Urinary bladder (tissue), 3 donors: ENCODE measurements at regions not wholly inside any gene's neighbourhood (a gene's known extent, or its start where the extent isn't known, plus 50 kb on each side); places are given as distances from the start of the nearest gene placed in this dataset.
"Not testable (repeated sequence)": the region's sequence is repeated elsewhere in the genome, so short reads cannot be mapped to it uniquely, and the experiment has no call there.

Experiments
- DNase-seq: peaks from one replicate; pipeline ENCODE4 v3.0.0-alpha.2; 2015; ENCODE audit errors: extremely low spot score
- H3K27ac ChIP-seq: one replicate; pipeline ENCODE4 v1.5.1; 2013; ENCODE audit warnings: low read depth, mild to moderate bottlenecking, moderate library complexity
- H3K36me3 ChIP-seq: one replicate; pipeline ENCODE4 v1.6.1; 2013; ENCODE audit warnings: mild to moderate bottlenecking, moderate library complexity; ENCODE audit not compliant: insufficient read depth
- H3K4me1 ChIP-seq: one replicate; pipeline ENCODE4 v1.6.1; 2013; ENCODE audit warnings: mild to moderate bottlenecking, moderate library complexity; ENCODE audit not compliant: insufficient read depth
- H3K4me3 ChIP-seq: one replicate; pipeline ENCODE4 v1.5.1; 2013; ENCODE audit warnings: low read depth, low read length
- WGBS: extraction: QIAGEN DNeasy Blood & Tissue Kit; methylation state at CpG from one replicate; pipeline ENCODE4 v1.1.7; 2013; 5-methylcytosine and 5-hydroxymethylcytosine counted together
- donor health status: healthy with polysubstance abuse.
- donor health status: healthy.

- not testable (repeated sequence) for H3K27ac ChIP-seq, H3K36me3 ChIP-seq, H3K4me3 ChIP-seq, DNase-seq, H3K4me1 ChIP-seq
- 79% methylated on average over 4 of the region's 4 CpGs for WGBS
Measured at GRCh38 chr2:91580043-91580442, 2888.6 kb downstream of the RPIA start.

GRCh38 chr2:91587098-91587497 lies 2895.6 kb downstream of the RPIA start:
- not testable (repeated sequence) for H3K36me3 ChIP-seq, H3K4me3 ChIP-seq, H3K4me1 ChIP-seq, DNase-seq, H3K27ac ChIP-seq
- WGBS: 78% methylated on average over 6 of the region's 6 CpGs

- 92% methylated on average over 17 of the region's 17 CpGs for WGBS
Measured at GRCh38 chr2:91587908-91588535, 2896.5 kb downstream of the RPIA start.

GRCh38 chr2:91588782-91589223 lies 2897.3 kb downstream of the RPIA start:
- H3K4me3 ChIP-seq, H3K4me1 ChIP-seq, H3K36me3 ChIP-seq, H3K27ac ChIP-seq, DNase-seq: not testable (repeated sequence)
- WGBS: 84% methylated on average over 36 of the region's 36 CpGs

More at GRCh38 chr2:91587908-91588535, 2896.5 kb downstream of the RPIA start:
- not testable (repeated sequence) for H3K27ac ChIP-seq, H3K4me1 ChIP-seq, H3K36me3 ChIP-seq, DNase-seq, H3K4me3 ChIP-seq

GRCh38 chr2:91589454-91590328 lies 2898.2 kb downstream of the RPIA start:
- not testable (repeated sequence) for H3K27ac ChIP-seq, H3K4me3 ChIP-seq, H3K4me1 ChIP-seq, H3K36me3 ChIP-seq, DNase-seq
- WGBS: 19% methylated on average over 56 of the region's 65 CpGs

GRCh38 chr2:91590381-91590780 lies 2898.9 kb downstream of the RPIA start:
- not testable (repeated sequence) for H3K4me3 ChIP-seq, H3K4me1 ChIP-seq, DNase-seq, H3K36me3 ChIP-seq, H3K27ac ChIP-seq
- 83% methylated on average over 11 of the region's 12 CpGs for WGBS

GRCh38 chr2:91591066-91591465 lies 2899.6 kb downstream of the RPIA start:
- H3K27ac ChIP-seq: not testable (repeated sequence)
- 85% methylated on average over 6 of the region's 6 CpGs for WGBS

GRCh38 chr2:91597436-91597835 lies 2906.0 kb downstream of the RPIA start:
- not testable (repeated sequence) for H3K36me3 ChIP-seq, DNase-seq, H3K27ac ChIP-seq, H3K4me3 ChIP-seq, H3K4me1 ChIP-seq
- WGBS: 71% methylated on average over 7 of the region's 7 CpGs

More at GRCh38 chr2:91591066-91591465, 2899.6 kb downstream of the RPIA start:
- not testable (repeated sequence) for H3K4me3 ChIP-seq, H3K36me3 ChIP-seq, H3K4me1 ChIP-seq, DNase-seq

- not testable (repeated sequence) for DNase-seq, H3K27ac ChIP-seq, H3K4me1 ChIP-seq, H3K36me3 ChIP-seq, H3K4me3 ChIP-seq
- 84% methylated on average over 4 of the region's 4 CpGs for WGBS
Measured at GRCh38 chr2:91598519-91598918, 2907.0 kb downstream of the RPIA start.

GRCh38 chr2:91599000-91599399 lies 2907.5 kb downstream of the RPIA start:
- not testable (repeated sequence) for H3K4me1 ChIP-seq, DNase-seq, H3K36me3 ChIP-seq, H3K4me3 ChIP-seq, H3K27ac ChIP-seq
- WGBS: 61% methylated on average over 6 of the region's 6 CpGs

- 73% methylated on average over 1 of the region's 1 CpG for WGBS
- not testable (repeated sequence) for H3K4me1 ChIP-seq, H3K27ac ChIP-seq, H3K4me3 ChIP-seq, DNase-seq, H3K36me3 ChIP-seq
Measured at GRCh38 chr2:91602860-91603259, 2911.4 kb downstream of the RPIA start.

GRCh38 chr2:91603996-91604395 lies 2912.5 kb downstream of the RPIA start:
- not testable (repeated sequence) for DNase-seq, H3K4me1 ChIP-seq, H3K4me3 ChIP-seq, H3K36me3 ChIP-seq, H3K27ac ChIP-seq
- 77% methylated on average over 2 of the region's 3 CpGs for WGBS

GRCh38 chr2:91604629-91605028 lies 2913.2 kb downstream of the RPIA start:
- 87% methylated on average over 3 of the region's 3 CpGs for WGBS
- H3K4me1 ChIP-seq, H3K36me3 ChIP-seq, H3K4me3 ChIP-seq, DNase-seq, H3K27ac ChIP-seq: not testable (repeated sequence)

- H3K27ac ChIP-seq, H3K36me3 ChIP-seq, H3K4me3 ChIP-seq, DNase-seq, H3K4me1 ChIP-seq: not testable (repeated sequence)
- WGBS: 94% methylated on average over 6 of the region's 7 CpGs
Measured at GRCh38 chr2:91623739-91624138, 2932.3 kb downstream of the RPIA start.
